GM21619 (cell line): ENCODE measurements at regions not wholly inside any gene's neighbourhood (a gene's known extent, or its start where the extent isn't known, plus 50 kb on each side); places are given as distances from the start of the nearest gene placed in this dataset.
"Not testable (repeated sequence)": the region's sequence is repeated elsewhere in the genome, so short reads cannot be mapped to it uniquely, and the experiment has no call there.

Experiments
- ATAC-seq: cut with Tn5 transposase; IDR thresholded peaks from one replicate; pipeline ENCODE4 v1.9.1; 2021; ENCODE audit not compliant: unreplicated experiment

GRCh38 chr5:75951158-75951557 lies 132.0 kb upstream of the SV2C start:
- ATAC-seq, result no peak

GRCh38 chr5:75948438-75948837 lies 134.7 kb upstream of the SV2C start:
- no peak for ATAC-seq

GRCh38 chr5:75940418-75940817 lies 142.8 kb upstream of the SV2C start:
- no peak for ATAC-seq

GRCh38 chr5:75935572-75935971 lies 147.6 kb upstream of the SV2C start:
- ATAC-seq, result no peak

GRCh38 chr5:75933489-75933888 lies 149.7 kb upstream of the SV2C start:
- no peak for ATAC-seq

- ATAC-seq, result no peak
These were observed 152.0 kb upstream of the SV2C start for GRCh38 chr5:75931175-75931574.

- ATAC-seq, result no peak
These were observed 154.2 kb upstream of the SV2C start for GRCh38 chr5:75928992-75929391.

- no peak for ATAC-seq
These were observed 160.7 kb upstream of the SV2C start for GRCh38 chr5:75922480-75922879.

GRCh38 chr5:75921011-75921410 lies 162.2 kb upstream of the SV2C start:
- ATAC-seq, result no peak

GRCh38 chr5:75916144-75916543 lies 167.0 kb upstream of the SV2C start:
- no peak for ATAC-seq

- no peak for ATAC-seq
These were observed 174.0 kb upstream of the SV2C start for GRCh38 chr5:75909223-75909622.

GRCh38 chr5:75907651-75908050 lies 175.5 kb upstream of the SV2C start:
- no peak for ATAC-seq

GRCh38 chr5:75894482-75894881 lies 177.2 kb upstream of the POC5 start:
- no peak for ATAC-seq

GRCh38 chr5:75891736-75892135 lies 174.5 kb upstream of the POC5 start:
- no peak for ATAC-seq

- ATAC-seq, result no peak
These were observed 173.8 kb upstream of the POC5 start for GRCh38 chr5:75891020-75891419.

GRCh38 chr5:75890546-75890945 lies 173.3 kb upstream of the POC5 start:
- ATAC-seq, result no peak

GRCh38 chr5:75886706-75887105 lies 169.5 kb upstream of the POC5 start:
- ATAC-seq, result no peak

- ATAC-seq, result no peak
These were observed 168.8 kb upstream of the POC5 start for GRCh38 chr5:75885849-75886596.

GRCh38 chr5:75885321-75885720 lies 168.1 kb upstream of the POC5 start:
- ATAC-seq, result no peak

- no peak for ATAC-seq
These were observed 152.7 kb upstream of the POC5 start for GRCh38 chr5:75869891-75870290.

- ATAC-seq, result no peak
These were observed 145.6 kb upstream of the POC5 start for GRCh38 chr5:75862872-75863271.

- ATAC-seq, result not testable (repeated sequence)
These were observed 142.4 kb upstream of the POC5 start for GRCh38 chr5:75859621-75860020.

GRCh38 chr5:75856056-75856455 lies 138.8 kb upstream of the POC5 start:
- no peak for ATAC-seq
